ENCODE measurements at regions not wholly inside any gene's neighbourhood (a gene's known extent, or its start where the extent isn't known, plus 50 kb on each side); places are given as distances from the start of the nearest gene placed in this dataset.

DNA sequence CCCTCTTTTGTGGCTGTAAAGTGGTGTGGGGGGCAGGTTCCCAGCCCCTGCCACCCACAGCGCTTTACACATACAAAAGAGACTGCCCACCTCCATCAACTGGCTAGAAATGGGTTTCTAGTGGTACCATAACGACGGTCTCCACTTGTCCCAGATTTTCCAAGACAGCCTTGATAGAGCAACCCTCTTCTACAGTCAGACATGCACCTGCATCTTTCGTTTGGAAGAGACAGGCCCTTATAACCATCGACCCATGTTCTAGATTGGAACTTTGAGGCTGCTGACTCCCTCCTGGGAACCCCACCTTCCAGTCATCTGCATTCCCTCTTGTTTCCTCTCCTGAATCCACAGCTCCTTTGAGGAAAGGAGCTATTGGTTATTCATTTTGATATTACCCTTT, 63.1 kb downstream of the GSX1 start:
- no peak overlapping the region for H4K91ac ChIP-seq (ENCODE audit: insufficient read depth, low read depth, low read length)
- no peaks in the 10 kb centered on the region for H4K20me1 ChIP-seq (ENCODE audit: insufficient read depth, low read length)
- no peak overlapping the region for H2BK15ac ChIP-seq (ENCODE audit: low read depth, low read length)
- H3K18ac ChIP-seq (ENCODE audit: low read depth, low read length), result no peak overlapping the region
- no peak for TF ChIP-seq CTCF (conservative IDR thresholded peaks at IDR 0.05; ENCODE audit: low read depth, low read length)
- no peak for TF ChIP-seq POLR2A (IDR thresholded peaks at IDR 0.05; ENCODE audit: low read depth, low read length)
- TF ChIP-seq FOS (IDR thresholded peaks at IDR 0.05; ENCODE audit: low read depth, low read length), result no peak
- no peak for TF ChIP-seq CHD1 (IDR thresholded peaks at IDR 0.05; ENCODE audit: low read depth, low read length)
- TF ChIP-seq RFX5 (IDR thresholded peaks at IDR 0.05; ENCODE audit: low read depth, low read length), result no peak
- TF ChIP-seq MAZ (IDR thresholded peaks at IDR 0.05; ENCODE audit: borderline replicate concordance, low read depth, low read length), result no peak
- no peaks in the 10 kb centered on the region for H3K9me3 ChIP-seq (ENCODE audit: control insufficient read depth, insufficient read depth, low read length)
- H3K9me1 ChIP-seq (ENCODE audit: insufficient read depth, low read length), result no peaks in the 10 kb centered on the region
- no peak overlapping the region for H3K27ac ChIP-seq (ENCODE audit: insufficient read depth, low read length)
- peaks cover 9% of the 10 kb centered on the region for H3K27me3 ChIP-seq (ENCODE audit: control insufficient read depth, insufficient read depth, low read length)
- H2AK9ac ChIP-seq (replicated peaks; ENCODE audit: low read depth, low read length, poor library complexity), result no peak overlapping the region
- no peak overlapping the region for H4K8ac ChIP-seq (ENCODE audit: low read depth in 2 of 2, low read length in 2 of 2)
- dilution Hi-C loops (cut with HindIII; ENCODE audit: low sequenced_read_pairs, unreplicated experiment) (no loop called here), intact Hi-C loops (cut with micrococcal nuclease) (no loop called here), in situ Hi-C loops (cut with MboI; ENCODE audit: low sequenced_read_pairs) (no loop called here)
- ATAC-seq (ENCODE audit: low read depth) (no peak), DNase-seq (no peak)
- BruUV-seq (replicated peaks), result no TSS peak
- H3K56ac ChIP-seq (ENCODE audit: extremely low read depth, insufficient read depth, low read length), result no peak overlapping the region
- ChIA-PET CTCF (no interaction called here), POLR2A (ENCODE audit: unreplicated experiment) (no interaction called here)
- no peaks in the 10 kb centered on the region for H3K4me1 ChIP-seq (ENCODE audit: control insufficient read depth, insufficient read depth, low read length)
- no peak overlapping the region for H3K4me2 ChIP-seq (ENCODE audit: low read depth, low read length)
- no peak overlapping the region for H3K9ac ChIP-seq (ENCODE audit: low read depth, low read length)
- H3K14ac ChIP-seq (replicated peaks; ENCODE audit: low read depth, low read length), result no peak overlapping the region
- H3K4me3 ChIP-seq (ENCODE audit: insufficient read depth, low read depth, low read length), result no peak overlapping the region
- WGBS, 2 experiments (ENCODE audit: extremely low coverage in 2 of 2, insufficient read length in 1 of 2), result no CpG with 5 or more reads among the region's 5 CpGs
- H2AK5ac ChIP-seq (ENCODE audit: low read depth, low read length), result no peak overlapping the region
- H3K4ac ChIP-seq (ENCODE audit: low read depth, low read length), result no peak overlapping the region
- no peaks in the 10 kb centered on the region for H3K79me1 ChIP-seq (ENCODE audit: low read depth in 1 of 2, low read length in 2 of 2)
- H3K23ac ChIP-seq (ENCODE audit: low read depth, low read length), result no peak overlapping the region
- no peak overlapping the region for H2BK5ac ChIP-seq (ENCODE audit: low read depth, low read length, poor library complexity, severe bottlenecking)
- H4K5ac ChIP-seq (ENCODE audit: low read depth, low read length), result no peak overlapping the region
- H3K36me3 ChIP-seq (ENCODE audit: control insufficient read depth, insufficient read depth, low read length), result no peaks in the 10 kb centered on the region
- no peak overlapping the region for H2AFZ ChIP-seq (replicated peaks; ENCODE audit: low read length, poor library complexity)
- H2BK20ac ChIP-seq (ENCODE audit: low read depth, low read length), result no peak overlapping the region
- H2BK120ac ChIP-seq (ENCODE audit: low read depth, low read length), result no peak overlapping the region

All from IMR-90 (cell line).